Activated T-helper 2 cell treated with anti-CD3 and anti-CD28 coated beads, Interferon-gamma antibody, Interleukin-2, Interleukin-4, amounts not matched to agents 10 μg/mL and 5 μg/mL and 100 μg/mL, durations not matched to agents 14 hours and 24 hours and 36 hours (primary cell): ENCODE measurements at regions not wholly inside any gene's neighbourhood (a gene's known extent, or its start where the extent isn't known, plus 50 kb on each side); places are given as distances from the start of the nearest gene placed in this dataset.
"Not testable (repeated sequence)": the region's sequence is repeated elsewhere in the genome, so short reads cannot be mapped to it uniquely, and the experiment has no call there.

Experiments used
- DNase-seq: peaks from one replicate; pipeline ENCODE4 v3.0.0; 2021; ENCODE audit warnings: low spot score
- H3K27ac Mint-ChIP-seq: one replicate; pipeline ENCODE4 v1.8.0; 2021; ENCODE audit warnings: mixed read lengths
- H3K27me3 Mint-ChIP-seq: one replicate; pipeline ENCODE4 v1.8.0; 2021; ENCODE audit warnings: low read depth, mixed read lengths
- H3K36me3 Mint-ChIP-seq: one replicate; pipeline ENCODE4 v1.8.0; 2021; ENCODE audit warnings: low read depth, mixed read lengths
- H3K4me1 Mint-ChIP-seq: one replicate; pipeline ENCODE4 v1.8.0; 2021; ENCODE audit warnings: low read depth, mixed read lengths
- H3K4me3 Mint-ChIP-seq: one replicate; pipeline ENCODE4 v1.8.0; 2021; ENCODE audit warnings: low read depth, mild to moderate bottlenecking, moderate library complexity, mixed read lengths
- H3K9me3 Mint-ChIP-seq: one replicate; pipeline ENCODE4 v1.8.0; 2021; ENCODE audit warnings: mixed read lengths
- intact Hi-C: fragments of 100-400 bp; cut with micrococcal nuclease; formaldehyde crosslinking; loops from one replicate; pipeline ENCODE4 v1.15.1; 2023

GRCh38 chr9:25094518-25094917, 548.8 kb upstream of the IZUMO3 start:
- Mint-ChIP-seq H3K9me3 (peaks cover 45% of the 10 kb centered on the region), H3K27me3 (no peaks in the 10 kb centered on the region), H3K27ac (no peak overlapping the region), H3K4me1 (no peaks in the 10 kb centered on the region), H3K4me3 (no peak overlapping the region), H3K36me3 (no peaks in the 10 kb centered on the region)
- DNase-seq = no peak
- intact Hi-C loops = no loop called here

- H3K4me1 Mint-ChIP-seq = no peaks in the 10 kb centered on the region
- H3K27ac Mint-ChIP-seq = no peak overlapping the region
- H3K4me3 Mint-ChIP-seq = no peak overlapping the region
- no peaks in the 10 kb centered on the region for H3K27me3 Mint-ChIP-seq
- intact Hi-C loops = no loop called here
- no peak for DNase-seq
- H3K9me3 Mint-ChIP-seq = peaks cover 54% of the 10 kb centered on the region
- no peaks in the 10 kb centered on the region for H3K36me3 Mint-ChIP-seq
Observed at GRCh38 chr9:25078202-25078601, 532.5 kb upstream of the IZUMO3 start.

- Mint-ChIP-seq H3K36me3 (no peaks in the 10 kb centered on the region), H3K27me3 (no peaks in the 10 kb centered on the region), H3K27ac (no peak overlapping the region), H3K4me1 (no peaks in the 10 kb centered on the region), H3K4me3 (no peak overlapping the region), H3K9me3 (peaks cover 46% of the 10 kb centered on the region)
- intact Hi-C loops = no loop called here
- no peak for DNase-seq
Observed at GRCh38 chr9:25048098-25048724, 502.5 kb upstream of the IZUMO3 start.

GRCh38 chr9:25045469-25045868, 499.8 kb upstream of the IZUMO3 start:
- H3K4me1 Mint-ChIP-seq, H3K27me3 Mint-ChIP-seq, H3K27ac Mint-ChIP-seq, H3K4me3 Mint-ChIP-seq, H3K36me3 Mint-ChIP-seq, intact Hi-C loops, DNase-seq: not testable (repeated sequence)
- H3K9me3 Mint-ChIP-seq = peaks cover 44% of the 10 kb centered on the region

GRCh38 chr9:25029743-25030142, 484.0 kb upstream of the IZUMO3 start:
- intact Hi-C loops = no loop called here
- Mint-ChIP-seq H3K27ac (no peak overlapping the region), H3K4me3 (no peak overlapping the region), H3K27me3 (no peaks in the 10 kb centered on the region), H3K4me1 (no peaks in the 10 kb centered on the region), H3K36me3 (no peaks in the 10 kb centered on the region), H3K9me3 (peaks cover 40% of the 10 kb centered on the region)
- no peak for DNase-seq

- H3K27me3 Mint-ChIP-seq = no peaks in the 10 kb centered on the region
- no peak overlapping the region for H3K4me3 Mint-ChIP-seq
- no peaks in the 10 kb centered on the region for H3K36me3 Mint-ChIP-seq
- no peak for DNase-seq
- H3K9me3 Mint-ChIP-seq = peaks cover 54% of the 10 kb centered on the region
- no peak overlapping the region for H3K27ac Mint-ChIP-seq
- intact Hi-C loops = no loop called here
- no peaks in the 10 kb centered on the region for H3K4me1 Mint-ChIP-seq
Observed at GRCh38 chr9:25025686-25026085, 480.0 kb upstream of the IZUMO3 start.

- intact Hi-C loops = no loop called here
- Mint-ChIP-seq H3K27me3 (no peaks in the 10 kb centered on the region), H3K36me3 (no peaks in the 10 kb centered on the region), H3K4me1 (no peaks in the 10 kb centered on the region), H3K27ac (no peak overlapping the region), H3K9me3 (peaks cover 56% of the 10 kb centered on the region), H3K4me3 (no peak overlapping the region)
- no peak for DNase-seq
Observed at GRCh38 chr9:25025156-25025555, 479.5 kb upstream of the IZUMO3 start.

- intact Hi-C loops = no loop called here
- no peak for DNase-seq
- Mint-ChIP-seq H3K36me3 (no peaks in the 10 kb centered on the region), H3K27ac (no peak overlapping the region), H3K9me3 (peaks cover 53% of the 10 kb centered on the region), H3K27me3 (no peaks in the 10 kb centered on the region), H3K4me3 (no peak overlapping the region), H3K4me1 (no peaks in the 10 kb centered on the region)
Observed at GRCh38 chr9:25017779-25018178, 472.1 kb upstream of the IZUMO3 start.

GRCh38 chr9:25010027-25010662, 464.4 kb upstream of the IZUMO3 start:
- intact Hi-C loops = no loop called here
- Mint-ChIP-seq H3K27me3 (no peaks in the 10 kb centered on the region), H3K9me3 (peaks cover 55% of the 10 kb centered on the region), H3K27ac (no peak overlapping the region), H3K4me1 (no peaks in the 10 kb centered on the region), H3K36me3 (no peaks in the 10 kb centered on the region), H3K4me3 (no peak overlapping the region)
- DNase-seq = no peak

GRCh38 chr9:25003686-25004085, 458.0 kb upstream of the IZUMO3 start:
- intact Hi-C loops = no loop called here
- Mint-ChIP-seq H3K27me3 (no peaks in the 10 kb centered on the region), H3K4me1 (no peaks in the 10 kb centered on the region), H3K27ac (no peak overlapping the region), H3K9me3 (peaks cover 61% of the 10 kb centered on the region), H3K4me3 (no peak overlapping the region), H3K36me3 (no peaks in the 10 kb centered on the region)
- no peak for DNase-seq

- H3K27ac Mint-ChIP-seq = no peak overlapping the region
- H3K4me3 Mint-ChIP-seq = no peak overlapping the region
- no peaks in the 10 kb centered on the region for H3K4me1 Mint-ChIP-seq
- intact Hi-C loops = no loop called here
- no peaks in the 10 kb centered on the region for H3K36me3 Mint-ChIP-seq
- no peaks in the 10 kb centered on the region for H3K27me3 Mint-ChIP-seq
- peaks cover 62% of the 10 kb centered on the region for H3K9me3 Mint-ChIP-seq
- DNase-seq = no peak
Observed at GRCh38 chr9:24986331-24986730, 440.6 kb upstream of the IZUMO3 start.

GRCh38 chr9:24970780-24971179, 425.1 kb upstream of the IZUMO3 start:
- H3K4me1 Mint-ChIP-seq, H3K36me3 Mint-ChIP-seq, H3K27me3 Mint-ChIP-seq, DNase-seq, H3K4me3 Mint-ChIP-seq, intact Hi-C loops, H3K27ac Mint-ChIP-seq: not testable (repeated sequence)
- H3K9me3 Mint-ChIP-seq = peaks cover 48% of the 10 kb centered on the region

GRCh38 chr9:24961762-24962161, 416.1 kb upstream of the IZUMO3 start:
- intact Hi-C loops = no loop called here
- no peak overlapping the region for H3K4me3 Mint-ChIP-seq
- H3K4me1 Mint-ChIP-seq = no peaks in the 10 kb centered on the region
- H3K27ac Mint-ChIP-seq = no peak overlapping the region
- no peaks in the 10 kb centered on the region for H3K27me3 Mint-ChIP-seq
- H3K36me3 Mint-ChIP-seq = no peaks in the 10 kb centered on the region
- DNase-seq = no peak
- peaks cover 54% of the 10 kb centered on the region for H3K9me3 Mint-ChIP-seq
